ENCODE measurements at regions not wholly inside any gene's neighbourhood (a gene's known extent, or its start where the extent isn't known, plus 50 kb on each side); places are given as distances from the start of the nearest gene placed in this dataset.

DNA sequence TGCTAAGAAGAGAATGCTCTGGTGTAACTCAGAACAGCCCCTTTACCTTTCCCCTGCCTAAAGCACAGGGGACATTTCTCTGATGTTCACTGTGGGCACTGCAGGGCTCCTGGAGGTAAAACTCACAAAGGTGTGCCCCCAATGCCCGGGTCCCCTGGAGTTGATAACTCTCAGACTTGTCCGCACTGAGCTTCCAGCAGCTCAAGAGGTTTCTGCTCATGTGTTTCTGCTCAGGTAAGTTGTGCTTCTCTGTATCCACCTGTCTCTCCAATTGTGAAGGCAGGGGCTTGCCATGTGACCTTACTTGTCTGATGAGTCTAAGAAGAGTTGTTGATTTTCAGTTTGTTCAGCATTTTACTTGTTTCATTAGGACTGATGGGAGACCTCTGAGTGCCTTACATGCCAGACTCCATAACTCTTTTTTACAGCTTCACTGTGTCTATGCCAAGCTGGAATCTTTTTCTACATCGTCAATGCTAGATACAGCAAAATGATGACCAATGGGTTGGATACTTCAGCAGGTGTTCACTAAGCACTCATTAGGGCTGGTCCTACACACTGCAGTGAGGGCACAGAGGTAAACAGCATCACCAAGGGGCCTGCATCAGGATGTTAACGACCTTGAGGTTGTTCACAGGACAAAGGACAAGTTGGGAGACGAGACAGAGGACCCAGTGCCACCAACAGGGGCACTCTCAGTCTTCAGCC, 56.4 kb downstream of the MRPL36 start:
- TF ChIP-seq PAX5 (IDR thresholded peaks at IDR 0.05; ENCODE audit: borderline replicate concordance, low read depth, low read length): no peak
- TF ChIP-seq NR2F1 (conservative IDR thresholded peaks at IDR 0.05): no peak
- TF ChIP-seq JUND (IDR thresholded peaks at IDR 0.05; ENCODE audit: low read depth, low read length): no peak
- TF ChIP-seq JUNB (IDR thresholded peaks at IDR 0.05): no peak
- TF ChIP-seq CHD4 (IDR thresholded peaks at IDR 0.05): no peak
- TF ChIP-seq, protein P1, sequence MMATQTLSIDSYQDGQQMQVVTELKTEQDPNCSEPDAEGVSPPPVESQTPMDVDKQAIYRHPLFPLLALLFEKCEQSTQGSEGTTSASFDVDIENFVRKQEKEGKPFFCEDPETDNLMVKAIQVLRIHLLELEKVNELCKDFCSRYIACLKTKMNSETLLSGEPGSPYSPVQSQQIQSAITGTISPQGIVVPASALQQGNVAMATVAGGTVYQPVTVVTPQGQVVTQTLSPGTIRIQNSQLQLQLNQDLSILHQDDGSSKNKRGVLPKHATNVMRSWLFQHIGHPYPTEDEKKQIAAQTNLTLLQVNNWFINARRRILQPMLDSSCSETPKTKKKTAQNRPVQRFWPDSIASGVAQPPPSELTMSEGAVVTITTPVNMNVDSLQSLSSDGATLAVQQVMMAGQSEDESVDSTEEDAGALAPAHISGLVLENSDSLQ (IDR thresholded peaks at IDR 0.05): no peak
- TF ChIP-seq E4F1 (IDR thresholded peaks at IDR 0.05; ENCODE audit: borderline replicate concordance, partially characterized antibody): no peak
- TF ChIP-seq MYC (IDR thresholded peaks at IDR 0.05; ENCODE audit: insufficient read depth, insufficient read length, insufficient replicate concordance, low read length, severe bottlenecking): no peak
- TF ChIP-seq SIX5 (IDR thresholded peaks at IDR 0.05; ENCODE audit: low read depth, low read length, severe bottlenecking): no peak
- TF ChIP-seq POLR2AphosphoS5 (IDR thresholded peaks at IDR 0.05; ENCODE audit: low read length): no peak
- no peak for TF ChIP-seq DPF2 (IDR thresholded peaks at IDR 0.05)
- TF ChIP-seq ZZZ3 (IDR thresholded peaks at IDR 0.05; ENCODE audit: control insufficient read depth, insufficient read length, low read depth): no peak
- no peak for TF ChIP-seq SRF (IDR thresholded peaks at IDR 0.05; ENCODE audit: low read depth in 2 of 2, low read length in 2 of 2)
- no peak for TF ChIP-seq HDAC2 (IDR thresholded peaks at IDR 0.05)
- TF ChIP-seq SUPT20H (IDR thresholded peaks at IDR 0.05; ENCODE audit: borderline replicate concordance, control insufficient read depth, low read depth, low read length): no peak
- TF ChIP-seq LARP7 (IDR thresholded peaks at IDR 0.05): no peak
- no peak for TF ChIP-seq ZNF217 (IDR thresholded peaks at IDR 0.05)
- H3K36me3 ChIP-seq (ENCODE audit: control insufficient read depth in 2 of 2, insufficient read depth in 2 of 2, low read length in 1 of 2): no peaks in the 10 kb centered on the region
- WGBS (ENCODE audit: insufficient coverage, insufficient replicate concordance, low lambda C conversion rate, missing lambda C conversion rate): 23% methylated on average over 5 of the region's 5 CpGs
- no peak for DNase-seq (ENCODE audit: low read depth, low spot score)
- H3K27me3 ChIP-seq (replicated peaks in 1 of 2; ENCODE audit: control insufficient read depth in 2 of 2, insufficient read depth in 2 of 2, low read length in 1 of 2): no peaks in the 10 kb centered on the region; a peak in 1 of 4 replicates
- H3K4me3 ChIP-seq: no peak overlapping the region
- FAIRE-seq: no peak
- POLR2A ChIA-PET: no interaction called here
- RAD21 ChIA-PET (ENCODE audit: unreplicated experiment): no interaction called here
- no peak overlapping the region for H2AFZ ChIP-seq (ENCODE audit: control insufficient read depth, low read depth, low read length)
- no peak overlapping the region for H3K9ac ChIP-seq (ENCODE audit: control insufficient read depth, insufficient read depth, low read length)
- H3K4me2 ChIP-seq (ENCODE audit: control insufficient read depth, insufficient read depth): no peak overlapping the region
- no TSS peak for BruUV-seq (replicated peaks)
- intact Hi-C loops (cut with micrococcal nuclease; ENCODE audit: unreplicated experiment): no loop called here
- in situ Hi-C loops (cut with MboI): no loop called here
- ATAC-seq: no peak
- SMC1A ChIA-PET (ENCODE audit: uncharacterized antibody, unreplicated experiment): no interaction called here
- no peak overlapping the region for H3K27ac ChIP-seq (ENCODE audit: control insufficient read depth, insufficient read depth)
- H4K20me1 ChIP-seq (ENCODE audit: control insufficient read depth, insufficient read depth): no peaks in the 10 kb centered on the region
- no peaks in the 10 kb centered on the region for H3K79me2 ChIP-seq (ENCODE audit: control insufficient read depth, insufficient read depth, low read length)
- CTCF ChIA-PET: no interaction called here
- no peaks in the 10 kb centered on the region for H3K4me1 ChIP-seq (ENCODE audit: control insufficient read depth, insufficient read depth, low read length)
- H3K9me3 ChIP-seq (replicated peaks; ENCODE audit: control insufficient read depth, insufficient read depth, low read length): peaks cover 2% of the 10 kb centered on the region; the same call in 1 of the 3 replicates

Data from GM12878 (cell line).